Heart left ventricle (tissue), 13 donors: ENCODE measurements at regions not wholly inside any gene's neighbourhood (a gene's known extent, or its start where the extent isn't known, plus 50 kb on each side); places are given as distances from the start of the nearest gene placed in this dataset.

ENCODE experiments used
- POLR2A ChIP-seq, 2 donors: fragments of 450-650 bp; IDR thresholded peaks; one replicate each; pipeline ENCODE4 v1.6.1; 2017; ENCODE audit warnings: antibody characterized with exemption in 2 of 2, mild to moderate bottlenecking in 2 of 2, moderate library complexity in 2 of 2
- TF ChIP-seq, protein P1 (sequence below), 12 donors: fragments of 200-600 bp; sonication (generic) in 4 of 12; IDR thresholded peaks; one replicate each; pipeline versions ENCODE4 v1.5.0 to v1.8.0; 2018 to 2022; ENCODE audit warnings: antibody characterized with exemption in 12 of 12, mild to moderate bottlenecking in 5 of 12
- donor health status: ischemic (EF 13 %, LVEDD 7.1; RV severe dilation, severe dysfunction).
- donor health status: DM: no; HTN: yes; CAD: no.
- donor health status: DM: no; HTN: no; CAD: no.
- donor health status: ischemic (EF 25% LVEDD 6.9; RV normal size, moderate dysfunction).
- donor health status: ischemic (EF 25% LVEDD 5.7; RV mildly dilated, moderate dysfunction).
- donor health status: ischemic (EF 35%, LVEDD 5.7; RV mildly dilated, moderate dysfunction).
- donor health status: nonischemic (EF 11% LVEDD 7.7; RV severe dilation, severe dysfunction).
- donor health status: DM: yes; HTN: yes; CAD: no.
- donor health status: PGD.
- donor health status: ischemic (EF 29% LVEDD 5.4; RV normal size, mild dysfunction).
- donor health status: nonischemic (EF 23%, LVEDD 6.1; RV moderate dilation, normal function).

DNA sequence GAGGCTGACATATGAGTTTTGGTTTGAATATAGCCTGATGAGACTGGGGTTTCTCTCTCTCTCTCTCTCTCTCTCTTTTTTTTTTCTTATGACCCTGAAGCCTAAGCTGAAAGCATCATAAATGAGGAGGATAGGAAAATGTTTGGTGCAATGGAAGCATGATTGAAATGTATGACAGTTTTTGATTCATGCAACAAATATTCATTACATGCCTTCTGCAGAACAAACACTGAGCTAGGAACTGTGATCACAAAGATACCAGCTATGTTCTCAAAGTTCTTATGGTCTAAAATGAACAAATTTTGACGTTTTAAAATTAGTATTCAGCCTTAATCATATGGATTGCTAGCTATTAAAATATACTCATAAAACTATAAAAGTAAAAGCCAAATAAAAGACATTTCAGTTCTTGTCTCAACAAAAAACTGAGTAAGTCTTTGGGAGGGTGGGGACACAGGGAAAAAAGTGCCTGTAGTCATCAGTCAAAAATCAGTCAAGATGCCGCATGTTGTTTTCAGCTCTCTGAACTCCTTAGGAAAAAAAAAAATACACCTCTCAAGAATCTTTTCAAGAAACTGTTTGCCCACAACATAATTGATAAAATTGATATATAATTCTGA lies 57.2 kb downstream of the NKX6-1 start:
- TF ChIP-seq POLR2A (IDR thresholded peaks at IDR 0.05): no peak
- TF ChIP-seq, protein P1, sequence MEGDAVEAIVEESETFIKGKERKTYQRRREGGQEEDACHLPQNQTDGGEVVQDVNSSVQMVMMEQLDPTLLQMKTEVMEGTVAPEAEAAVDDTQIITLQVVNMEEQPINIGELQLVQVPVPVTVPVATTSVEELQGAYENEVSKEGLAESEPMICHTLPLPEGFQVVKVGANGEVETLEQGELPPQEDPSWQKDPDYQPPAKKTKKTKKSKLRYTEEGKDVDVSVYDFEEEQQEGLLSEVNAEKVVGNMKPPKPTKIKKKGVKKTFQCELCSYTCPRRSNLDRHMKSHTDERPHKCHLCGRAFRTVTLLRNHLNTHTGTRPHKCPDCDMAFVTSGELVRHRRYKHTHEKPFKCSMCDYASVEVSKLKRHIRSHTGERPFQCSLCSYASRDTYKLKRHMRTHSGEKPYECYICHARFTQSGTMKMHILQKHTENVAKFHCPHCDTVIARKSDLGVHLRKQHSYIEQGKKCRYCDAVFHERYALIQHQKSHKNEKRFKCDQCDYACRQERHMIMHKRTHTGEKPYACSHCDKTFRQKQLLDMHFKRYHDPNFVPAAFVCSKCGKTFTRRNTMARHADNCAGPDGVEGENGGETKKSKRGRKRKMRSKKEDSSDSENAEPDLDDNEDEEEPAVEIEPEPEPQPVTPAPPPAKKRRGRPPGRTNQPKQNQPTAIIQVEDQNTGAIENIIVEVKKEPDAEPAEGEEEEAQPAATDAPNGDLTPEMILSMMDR (IDR thresholded peaks at IDR 0.05): no peak
